ENCODE measurements at regions not wholly inside any gene's neighbourhood (a gene's known extent, or its start where the extent isn't known, plus 50 kb on each side); places are given as distances from the start of the nearest gene placed in this dataset.

GRCh38 chr4:20326460-20326859, 74.8 kb downstream of the SLIT2 start:
- POLR2A ChIA-PET: interaction anchor here (0.6 kb wide), 1 partner anchor 391 kb away, joined by 3 read pairs; no protein-coding TSS in a partner anchor

DNA sequence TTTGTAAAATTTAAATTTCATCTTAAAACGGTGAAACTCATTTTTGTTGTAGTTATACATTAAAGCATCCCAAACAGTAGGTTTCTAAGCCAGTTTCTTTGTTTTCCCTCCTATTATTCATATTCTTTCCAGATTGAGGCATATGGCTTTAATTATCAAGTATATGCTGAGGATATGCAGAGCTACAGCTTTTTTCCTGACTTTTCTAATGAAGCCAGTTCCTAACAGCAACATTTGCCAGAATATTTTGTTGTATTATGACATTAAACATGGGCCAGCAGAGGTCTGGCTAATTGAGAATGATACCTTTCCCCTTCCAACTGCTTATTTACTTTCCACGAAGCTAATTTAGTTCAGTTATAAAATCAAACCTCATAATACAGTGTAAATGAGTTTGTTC, 75.3 kb downstream of the SLIT2 start:
- H3K4me3 ChIP-seq (ENCODE audit: low read depth, low read length, poor library complexity, severe bottlenecking): no peak overlapping the region
- intact Hi-C loops (cut with micrococcal nuclease; ENCODE audit: unreplicated experiment): no loop called here
- no peak for DNase-seq (ENCODE audit: low spot score)
- CTCF ChIA-PET (ENCODE audit: unreplicated experiment): no interaction called here
- H3K9me3 ChIP-seq (ENCODE audit: low read length): no peaks in the 10 kb centered on the region
- no peaks in the 10 kb centered on the region for H3K79me2 ChIP-seq (ENCODE audit: insufficient read depth, low read depth, low read length)
- no peaks in the 10 kb centered on the region for H4K20me1 ChIP-seq (ENCODE audit: insufficient read depth, low read length)
- POLR2A ChIA-PET: interaction anchor here (0.6 kb wide), 1 partner anchor 391 kb away, joined by 3 read pairs; no protein-coding TSS in a partner anchor
- no peaks in the 10 kb centered on the region for H3K9me2 ChIP-seq (ENCODE audit: insufficient read depth, low read length)
- no peak overlapping the region for H2AFZ ChIP-seq (ENCODE audit: low read length)
- no peak overlapping the region for H3K4me2 ChIP-seq (ENCODE audit: low read length)
- no peak overlapping the region for H3K27ac ChIP-seq (ENCODE audit: low read depth, low read length, poor library complexity, severe bottlenecking)
- no TSS peak for BruUV-seq (replicated peaks)
- H3K4me1 ChIP-seq (ENCODE audit: insufficient read depth, low read length, poor library complexity, severe bottlenecking): no peaks in the 10 kb centered on the region
- TF ChIP-seq EZH2phosphoT487 (IDR thresholded peaks at IDR 0.05; ENCODE audit: borderline replicate concordance, low read depth, low read length): no peak
- TF ChIP-seq, protein P1, sequence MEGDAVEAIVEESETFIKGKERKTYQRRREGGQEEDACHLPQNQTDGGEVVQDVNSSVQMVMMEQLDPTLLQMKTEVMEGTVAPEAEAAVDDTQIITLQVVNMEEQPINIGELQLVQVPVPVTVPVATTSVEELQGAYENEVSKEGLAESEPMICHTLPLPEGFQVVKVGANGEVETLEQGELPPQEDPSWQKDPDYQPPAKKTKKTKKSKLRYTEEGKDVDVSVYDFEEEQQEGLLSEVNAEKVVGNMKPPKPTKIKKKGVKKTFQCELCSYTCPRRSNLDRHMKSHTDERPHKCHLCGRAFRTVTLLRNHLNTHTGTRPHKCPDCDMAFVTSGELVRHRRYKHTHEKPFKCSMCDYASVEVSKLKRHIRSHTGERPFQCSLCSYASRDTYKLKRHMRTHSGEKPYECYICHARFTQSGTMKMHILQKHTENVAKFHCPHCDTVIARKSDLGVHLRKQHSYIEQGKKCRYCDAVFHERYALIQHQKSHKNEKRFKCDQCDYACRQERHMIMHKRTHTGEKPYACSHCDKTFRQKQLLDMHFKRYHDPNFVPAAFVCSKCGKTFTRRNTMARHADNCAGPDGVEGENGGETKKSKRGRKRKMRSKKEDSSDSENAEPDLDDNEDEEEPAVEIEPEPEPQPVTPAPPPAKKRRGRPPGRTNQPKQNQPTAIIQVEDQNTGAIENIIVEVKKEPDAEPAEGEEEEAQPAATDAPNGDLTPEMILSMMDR (conservative IDR thresholded peaks at IDR 0.05; ENCODE audit: low read length): no peak
- H3K36me3 ChIP-seq (ENCODE audit: insufficient read depth, low read length): no peaks in the 10 kb centered on the region

More at GRCh38 chr4:20326460-20326859, 74.8 kb downstream of the SLIT2 start:
- Histone ChIP-seq H3K36me3 (ENCODE audit: insufficient read depth, low read length) (no peaks in the 10 kb centered on the region), H3K4me2 (ENCODE audit: low read length) (no peak overlapping the region), H3K27ac (ENCODE audit: low read depth, low read length, poor library complexity, severe bottlenecking) (no peak overlapping the region), H3K9me2 (ENCODE audit: insufficient read depth, low read length) (no peaks in the 10 kb centered on the region), H4K20me1 (ENCODE audit: insufficient read depth, low read length) (no peaks in the 10 kb centered on the region), H3K79me2 (ENCODE audit: insufficient read depth, low read depth, low read length) (no peaks in the 10 kb centered on the region), H2AFZ (ENCODE audit: low read length) (no peak overlapping the region), H3K9me3 (ENCODE audit: low read length) (no peaks in the 10 kb centered on the region), H3K4me1 (ENCODE audit: insufficient read depth, low read length, poor library complexity, severe bottlenecking) (no peaks in the 10 kb centered on the region), H3K4me3 (ENCODE audit: low read depth, low read length, poor library complexity, severe bottlenecking) (no peak overlapping the region)
- TF ChIP-seq, protein P1 (conservative IDR thresholded peaks at IDR 0.05; ENCODE audit: low read length): no peak
- TF ChIP-seq EZH2phosphoT487 (IDR thresholded peaks at IDR 0.05; ENCODE audit: borderline replicate concordance, low read depth, low read length): no peak
- BruUV-seq (replicated peaks): no TSS peak
- CTCF ChIA-PET (ENCODE audit: unreplicated experiment): no interaction called here
- no peak for DNase-seq (ENCODE audit: low spot score)
- intact Hi-C loops (cut with micrococcal nuclease; ENCODE audit: unreplicated experiment): no loop called here

- ChIA-PET CTCF (ENCODE audit: unreplicated experiment) (no interaction called here), POLR2A (no interaction called here)
- Histone ChIP-seq H3K9me2 (ENCODE audit: insufficient read depth, low read length) (no peaks in the 10 kb centered on the region), H3K79me2 (ENCODE audit: insufficient read depth, low read depth, low read length) (no peaks in the 10 kb centered on the region), H3K4me2 (ENCODE audit: low read length) (no peak overlapping the region), H3K9me3 (ENCODE audit: low read length) (no peaks in the 10 kb centered on the region), H3K36me3 (ENCODE audit: insufficient read depth, low read length) (no peaks in the 10 kb centered on the region), H3K4me3 (ENCODE audit: low read depth, low read length, poor library complexity, severe bottlenecking) (no peak overlapping the region), H4K20me1 (ENCODE audit: insufficient read depth, low read length) (no peaks in the 10 kb centered on the region), H3K27ac (ENCODE audit: low read depth, low read length, poor library complexity, severe bottlenecking) (no peak overlapping the region), H3K4me1 (ENCODE audit: insufficient read depth, low read length, poor library complexity, severe bottlenecking) (no peaks in the 10 kb centered on the region), H2AFZ (ENCODE audit: low read length) (no peak overlapping the region)
- DNase-seq (ENCODE audit: low spot score): no peak
- no TSS peak for BruUV-seq (replicated peaks)
- intact Hi-C loops (cut with micrococcal nuclease; ENCODE audit: unreplicated experiment): no loop called here
- no peak for TF ChIP-seq EZH2phosphoT487 (IDR thresholded peaks at IDR 0.05; ENCODE audit: borderline replicate concordance, low read depth, low read length)
- TF ChIP-seq, protein P1 (conservative IDR thresholded peaks at IDR 0.05; ENCODE audit: low read length): no peak
These were observed 76.1 kb downstream of the SLIT2 start for GRCh38 chr4:20327808-20328207.

All from OCI-LY7 (cell line).